ENCODE measurements at regions not wholly inside any gene's neighbourhood (a gene's known extent, or its start where the extent isn't known, plus 50 kb on each side); places are given as distances from the start of the nearest gene placed in this dataset.

DNA sequence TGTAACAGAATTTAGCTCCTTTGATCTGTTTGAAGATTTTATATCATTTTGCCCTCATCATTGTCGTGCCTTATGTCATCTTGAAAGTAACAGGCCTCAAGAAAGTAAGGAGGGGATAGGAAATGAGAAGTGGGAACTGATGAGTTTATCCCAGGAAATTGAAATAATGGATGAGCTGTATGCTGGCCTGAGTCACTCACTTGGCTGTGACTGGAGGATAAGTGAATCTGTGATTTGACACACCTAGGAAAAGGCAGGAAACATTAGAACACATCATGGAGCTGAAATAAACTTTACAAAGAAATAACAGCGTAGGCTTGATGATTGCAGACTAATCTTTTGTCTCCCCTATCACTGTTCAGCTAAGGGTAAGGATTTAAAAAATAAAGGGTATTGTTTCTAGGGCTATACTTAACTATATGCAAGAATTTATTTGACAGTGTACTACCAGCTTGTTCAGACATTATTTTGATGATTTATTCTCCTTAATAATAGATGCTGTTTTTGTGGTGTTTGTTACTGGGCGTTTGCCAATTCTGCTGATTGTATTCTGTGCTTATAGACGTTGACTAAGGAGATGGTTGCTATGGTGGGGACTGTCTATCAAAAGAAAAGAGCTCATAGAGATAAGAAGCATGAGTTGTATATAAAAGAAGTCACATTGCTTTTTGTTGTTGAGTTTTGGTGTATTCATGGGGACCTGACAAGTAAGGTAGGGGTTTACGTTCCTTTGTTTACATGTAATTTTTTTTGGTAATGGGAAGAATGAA, 105.6 kb upstream of the ROPN1 start:
- Histone ChIP-seq H3K18ac (ENCODE audit: low read length) (no peak overlapping the region), H2BK120ac (ENCODE audit: low read depth, low read length) (no peak overlapping the region), H3K9ac (ENCODE audit: low read depth, low read length, poor library complexity) (no peak overlapping the region), H4K8ac (ENCODE audit: low read depth, low read length) (no peak overlapping the region), H3K27me3 (ENCODE audit: control insufficient read depth in 3 of 3, insufficient read depth in 3 of 3, low read depth in 1 of 3, low read length in 3 of 3) (no peaks in the 10 kb centered on the region), H2BK15ac (ENCODE audit: low read length) (no peak overlapping the region), H4K91ac (ENCODE audit: low read depth, low read length, poor library complexity) (no peak overlapping the region), H3K14ac (ENCODE audit: low read length) (no peak overlapping the region), H3K4ac (ENCODE audit: low read length) (no peak overlapping the region), H3K79me1 (ENCODE audit: low read depth, low read length) (no peaks in the 10 kb centered on the region), H3K4me1 (ENCODE audit: control insufficient read depth in 2 of 2, insufficient read depth in 1 of 2, low read depth in 1 of 2, low read length in 2 of 2) (peaks cover 3 to 7% of the 10 kb centered on the region in 2 donors), H3K23ac (ENCODE audit: low read depth, low read length, poor library complexity) (no peak overlapping the region), H2AK5ac (ENCODE audit: low read depth, low read length) (no peak overlapping the region), H2BK5ac (ENCODE audit: low read length) (no peak overlapping the region), H3K36me3 (replicated peaks in 1 of 2; ENCODE audit: control insufficient read depth in 2 of 2, insufficient read depth in 2 of 2, low read length in 2 of 2) (no peaks in the 10 kb centered on the region), H2AFZ (ENCODE audit: low read length) (no peak overlapping the region), H3K4me3 (ENCODE audit: low read length in 2 of 2) (no peak overlapping the region), H3K4me2 (ENCODE audit: insufficient read depth, low read length, poor library complexity, severe bottlenecking) (no peak overlapping the region), H3K27ac (replicated peaks; ENCODE audit: low read length) (no peak overlapping the region), H3K9me3 (replicated peaks in 1 of 2; ENCODE audit: control insufficient read depth in 2 of 2, insufficient read depth in 1 of 2, low read depth in 1 of 2, low read length in 2 of 2) (no peaks in the 10 kb centered on the region), H2BK12ac (ENCODE audit: low read length) (no peak overlapping the region)
- DNase-seq (ENCODE audit: low spot score) = no peak
- WGBS, 2 donors (ENCODE audit: extremely low coverage in 2 of 2, insufficient read length in 2 of 2, insufficient replicate concordance in 1 of 2) = no CpG with 5 or more reads among the region's 5 CpGs

DNA sequence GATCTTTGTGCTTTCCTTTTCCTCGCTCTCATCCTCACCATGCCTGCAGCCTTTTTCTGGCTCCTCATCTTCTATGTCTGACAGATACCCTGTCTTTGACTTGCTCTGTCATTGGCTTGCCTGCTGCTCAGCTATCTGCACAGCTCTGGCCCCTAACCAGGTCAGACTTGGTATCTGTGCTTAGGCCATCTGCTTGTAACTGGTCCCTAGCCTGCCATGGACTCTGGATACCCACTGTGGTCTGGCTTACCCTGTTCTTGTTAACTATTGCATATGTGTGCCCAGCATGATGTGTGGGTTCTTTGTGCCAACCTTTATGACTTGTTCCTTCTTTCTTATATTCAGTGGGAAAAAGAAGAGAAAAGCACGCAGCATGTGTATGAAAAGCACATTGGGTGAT, 109.7 kb upstream of the ROPN1 start:
- Histone ChIP-seq H4K91ac (ENCODE audit: low read depth, low read length, poor library complexity) (no peak overlapping the region), H3K4ac (ENCODE audit: low read length) (no peak overlapping the region), H3K9ac (ENCODE audit: low read depth, low read length, poor library complexity) (no peak overlapping the region), H3K27me3 (ENCODE audit: control insufficient read depth in 3 of 3, insufficient read depth in 3 of 3, low read depth in 1 of 3, low read length in 3 of 3) (no peaks in the 10 kb centered on the region), H4K8ac (ENCODE audit: low read depth, low read length) (no peak overlapping the region), H3K14ac (ENCODE audit: low read length) (no peak overlapping the region), H3K4me1 (ENCODE audit: control insufficient read depth in 2 of 2, insufficient read depth in 1 of 2, low read depth in 1 of 2, low read length in 2 of 2) (peaks cover 2 to 3% of the 10 kb centered on the region in 2 donors), H3K4me2 (ENCODE audit: insufficient read depth, low read length, poor library complexity, severe bottlenecking) (no peak overlapping the region), H2AFZ (ENCODE audit: low read length) (no peak overlapping the region), H3K36me3 (replicated peaks in 1 of 2; ENCODE audit: control insufficient read depth in 2 of 2, insufficient read depth in 2 of 2, low read length in 2 of 2) (no peaks in the 10 kb centered on the region), H2BK120ac (ENCODE audit: low read depth, low read length) (no peak overlapping the region), H3K79me1 (ENCODE audit: low read depth, low read length) (no peaks in the 10 kb centered on the region), H3K4me3 (ENCODE audit: low read length in 2 of 2) (no peak overlapping the region), H3K23ac (ENCODE audit: low read depth, low read length, poor library complexity) (no peak overlapping the region), H3K18ac (ENCODE audit: low read length) (no peak overlapping the region), H2BK15ac (ENCODE audit: low read length) (no peak overlapping the region), H3K27ac (replicated peaks; ENCODE audit: low read length) (no peak overlapping the region), H2AK5ac (ENCODE audit: low read depth, low read length) (no peak overlapping the region), H2BK5ac (ENCODE audit: low read length) (no peak overlapping the region), H2BK12ac (ENCODE audit: low read length) (no peak overlapping the region), H3K9me3 (replicated peaks in 1 of 2; ENCODE audit: control insufficient read depth in 2 of 2, insufficient read depth in 1 of 2, low read depth in 1 of 2, low read length in 2 of 2) (peaks cover 3 to 5% of the 10 kb centered on the region in 2 donors)
- WGBS, 2 donors (ENCODE audit: extremely low coverage in 2 of 2, insufficient read length in 2 of 2, insufficient replicate concordance in 1 of 2) = no CpG with 5 or more reads among the region's 2 CpGs
- no peak for DNase-seq (ENCODE audit: low spot score)

DNA sequence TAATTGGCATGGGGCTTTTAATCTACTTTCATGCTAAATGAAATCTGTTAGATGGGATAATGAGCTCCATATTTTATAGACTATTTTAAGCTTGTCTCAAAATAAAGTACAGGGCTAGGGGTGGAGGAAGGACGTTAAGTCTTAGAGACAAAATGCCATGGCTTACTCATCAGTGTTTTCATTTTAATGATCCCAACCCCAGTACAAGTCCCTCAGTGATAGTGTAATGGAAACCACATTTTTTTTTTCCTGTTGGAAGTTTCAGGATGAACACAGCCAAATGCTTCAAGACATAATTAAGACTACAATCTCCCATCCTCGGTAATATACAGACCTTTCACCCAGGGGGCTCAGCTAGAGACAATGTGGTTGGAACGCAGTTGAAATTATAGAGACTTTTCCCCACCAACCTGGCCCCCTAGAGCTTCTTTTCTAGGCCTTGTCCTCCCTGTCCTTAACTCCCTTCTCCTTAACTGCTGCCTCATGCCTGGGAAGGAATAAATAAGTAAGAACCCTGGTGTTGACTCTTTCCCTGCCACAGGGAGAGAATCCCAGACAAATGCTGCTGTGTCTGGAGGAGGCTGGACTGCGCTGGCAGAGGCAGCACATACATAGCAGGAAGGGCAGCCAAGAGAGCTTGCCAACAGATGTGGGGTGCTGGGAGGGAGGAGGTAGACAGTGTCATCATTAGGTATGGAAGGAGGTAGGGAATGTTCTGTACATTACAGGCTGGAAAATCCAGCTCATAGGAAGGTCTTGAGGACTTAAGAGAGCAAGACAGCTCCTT, 115.4 kb upstream of the ROPN1 start:
- WGBS, 2 donors (ENCODE audit: extremely low coverage in 2 of 2, insufficient read length in 2 of 2, insufficient replicate concordance in 1 of 2) = no CpG with 5 or more reads among the region's 4 CpGs

DNA sequence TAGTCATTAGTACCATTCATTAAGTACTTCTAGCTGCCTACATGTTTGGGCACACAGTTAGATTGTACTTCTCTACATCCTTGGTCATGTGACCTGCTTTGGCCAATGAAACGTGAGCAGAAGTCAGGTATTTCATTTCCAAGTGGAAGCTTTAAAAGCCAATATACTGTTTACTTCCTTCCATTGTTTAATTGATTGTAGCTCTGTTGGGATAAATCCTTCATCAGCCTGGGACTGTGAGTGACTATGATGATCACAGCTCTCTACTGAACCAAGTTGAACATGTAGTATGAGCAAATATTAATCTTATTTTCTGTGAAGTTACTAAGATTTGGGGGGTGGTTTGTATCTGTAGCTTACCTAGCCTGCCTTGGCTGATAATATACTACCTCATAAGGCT, 116.5 kb upstream of the ROPN1 start:
- Histone ChIP-seq H2AFZ (ENCODE audit: low read length) (no peak overlapping the region), H3K9me3 (replicated peaks in 1 of 2; ENCODE audit: control insufficient read depth in 2 of 2, insufficient read depth in 1 of 2, low read depth in 1 of 2, low read length in 2 of 2) (no peaks in the 10 kb centered on the region), H2BK15ac (ENCODE audit: low read length) (no peak overlapping the region), H2BK120ac (ENCODE audit: low read depth, low read length) (no peak overlapping the region), H3K23ac (ENCODE audit: low read depth, low read length, poor library complexity) (no peak overlapping the region), H3K4me3 (ENCODE audit: low read length in 2 of 2) (no peak overlapping the region), H3K18ac (ENCODE audit: low read length) (no peak overlapping the region), H2BK12ac (ENCODE audit: low read length) (no peak overlapping the region), H3K27ac (replicated peaks; ENCODE audit: low read length) (no peak overlapping the region), H3K27me3 (ENCODE audit: control insufficient read depth in 3 of 3, insufficient read depth in 3 of 3, low read depth in 1 of 3, low read length in 3 of 3) (no peaks in the 10 kb centered on the region), H3K79me1 (ENCODE audit: low read depth, low read length) (no peaks in the 10 kb centered on the region), H3K4me1 (ENCODE audit: control insufficient read depth in 2 of 2, insufficient read depth in 1 of 2, low read depth in 1 of 2, low read length in 2 of 2) (no peaks in the 10 kb centered on the region), H4K91ac (ENCODE audit: low read depth, low read length, poor library complexity) (no peak overlapping the region), H3K9ac (ENCODE audit: low read depth, low read length, poor library complexity) (no peak overlapping the region), H3K4me2 (ENCODE audit: insufficient read depth, low read length, poor library complexity, severe bottlenecking) (no peak overlapping the region), H4K8ac (ENCODE audit: low read depth, low read length) (no peak overlapping the region), H3K4ac (ENCODE audit: low read length) (no peak overlapping the region), H2BK5ac (ENCODE audit: low read length) (no peak overlapping the region), H3K14ac (ENCODE audit: low read length) (no peak overlapping the region), H2AK5ac (ENCODE audit: low read depth, low read length) (no peak overlapping the region), H3K36me3 (replicated peaks in 1 of 2; ENCODE audit: control insufficient read depth in 2 of 2, insufficient read depth in 2 of 2, low read length in 2 of 2) (no peaks in the 10 kb centered on the region)
- no CpG with 5 or more reads among the region's 1 CpG for WGBS, 2 donors (ENCODE audit: extremely low coverage in 2 of 2, insufficient read length in 2 of 2, insufficient replicate concordance in 1 of 2)
- no peak for DNase-seq (ENCODE audit: low spot score)

More for the DNA sequence above, 115.4 kb upstream of the ROPN1 start:
- no peaks in the 10 kb centered on the region for H3K79me1 ChIP-seq (ENCODE audit: low read depth, low read length)
- H2BK5ac ChIP-seq (ENCODE audit: low read length) = no peak overlapping the region
- H3K27ac ChIP-seq (replicated peaks; ENCODE audit: low read length) = no peak overlapping the region
- H4K8ac ChIP-seq (ENCODE audit: low read depth, low read length) = no peak overlapping the region
- H3K4ac ChIP-seq (ENCODE audit: low read length) = no peak overlapping the region
- H3K9ac ChIP-seq (ENCODE audit: low read depth, low read length, poor library complexity) = no peak overlapping the region
- DNase-seq (ENCODE audit: low spot score) = no peak
- H3K14ac ChIP-seq (ENCODE audit: low read length) = no peak overlapping the region
- no peak overlapping the region for H3K4me2 ChIP-seq (ENCODE audit: insufficient read depth, low read length, poor library complexity, severe bottlenecking)
- no peak overlapping the region for H2BK12ac ChIP-seq (ENCODE audit: low read length)
- H3K18ac ChIP-seq (ENCODE audit: low read length) = no peak overlapping the region
- H2BK120ac ChIP-seq (ENCODE audit: low read depth, low read length) = no peak overlapping the region
- H3K9me3 ChIP-seq (replicated peaks in 1 of 2; ENCODE audit: control insufficient read depth in 2 of 2, insufficient read depth in 1 of 2, low read depth in 1 of 2, low read length in 2 of 2) = peaks cover 3 to 5% of the 10 kb centered on the region in 2 donors
- no peak overlapping the region for H3K4me3 ChIP-seq (ENCODE audit: low read length in 2 of 2)
- H4K91ac ChIP-seq (ENCODE audit: low read depth, low read length, poor library complexity) = no peak overlapping the region
- no peak overlapping the region for H2AK5ac ChIP-seq (ENCODE audit: low read depth, low read length)
- no peak overlapping the region for H2BK15ac ChIP-seq (ENCODE audit: low read length)
- H3K23ac ChIP-seq (ENCODE audit: low read depth, low read length, poor library complexity) = no peak overlapping the region
- no peaks in the 10 kb centered on the region for H3K4me1 ChIP-seq (ENCODE audit: control insufficient read depth in 2 of 2, insufficient read depth in 1 of 2, low read depth in 1 of 2, low read length in 2 of 2)
- H3K27me3 ChIP-seq (ENCODE audit: control insufficient read depth in 3 of 3, insufficient read depth in 3 of 3, low read depth in 1 of 3, low read length in 3 of 3) = no peaks in the 10 kb centered on the region
- H3K36me3 ChIP-seq (replicated peaks in 1 of 2; ENCODE audit: control insufficient read depth in 2 of 2, insufficient read depth in 2 of 2, low read length in 2 of 2) = no peaks in the 10 kb centered on the region
- no peak overlapping the region for H2AFZ ChIP-seq (ENCODE audit: low read length)

Data from neuronal stem cell (in vitro differentiated cells).